Frontal cortex (tissue), 3 donors: ENCODE measurements at regions not wholly inside any gene's neighbourhood (a gene's known extent, or its start where the extent isn't known, plus 50 kb on each side); places are given as distances from the start of the nearest gene placed in this dataset.

Experiments used
- DNase-seq, 2 donors: peaks; one replicate each; pipeline ENCODE4 v3.0.0; 2012; ENCODE audit warnings: low spot score in 2 of 2
- FAIRE-seq: peaks from 2 replicates; lab custom pipeline; 2012; peaks lifted over from hg19 to GRCh38; lab: Jason Lieb, UNC
- donor health status: control.
- donor health status: control.
- donor health status: control.

DNA sequence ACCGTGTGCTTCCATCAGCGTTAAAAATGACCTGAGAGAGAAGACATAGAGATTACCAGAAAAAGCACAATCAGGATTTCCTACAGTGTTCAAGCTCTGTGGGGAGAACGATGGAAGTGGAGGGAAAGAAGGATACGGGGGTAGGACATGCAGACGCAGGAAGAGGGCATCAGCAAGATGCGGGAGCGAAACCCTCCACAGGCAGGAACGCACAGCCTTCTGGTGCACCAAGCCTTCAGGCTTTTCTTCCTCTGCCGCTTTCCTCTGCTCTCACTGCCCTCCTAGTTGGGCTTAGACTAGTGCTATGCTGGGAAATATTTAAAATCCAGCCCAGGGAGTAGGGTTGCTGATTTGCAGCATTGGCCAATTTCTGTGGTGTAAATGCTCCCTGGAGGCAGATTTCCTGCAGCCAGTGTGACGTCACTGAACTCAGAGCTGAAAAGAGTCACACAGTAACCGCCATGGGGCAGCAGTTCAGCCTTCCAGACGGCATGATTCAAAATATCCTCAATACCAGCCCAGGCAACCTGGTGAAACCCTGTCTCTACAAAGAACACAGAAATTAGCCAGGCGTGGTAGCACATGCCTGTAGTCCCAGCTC lies 205.1 kb upstream of the SOX1 start:
- DNase-seq = no peak
- no peak for FAIRE-seq

DNA sequence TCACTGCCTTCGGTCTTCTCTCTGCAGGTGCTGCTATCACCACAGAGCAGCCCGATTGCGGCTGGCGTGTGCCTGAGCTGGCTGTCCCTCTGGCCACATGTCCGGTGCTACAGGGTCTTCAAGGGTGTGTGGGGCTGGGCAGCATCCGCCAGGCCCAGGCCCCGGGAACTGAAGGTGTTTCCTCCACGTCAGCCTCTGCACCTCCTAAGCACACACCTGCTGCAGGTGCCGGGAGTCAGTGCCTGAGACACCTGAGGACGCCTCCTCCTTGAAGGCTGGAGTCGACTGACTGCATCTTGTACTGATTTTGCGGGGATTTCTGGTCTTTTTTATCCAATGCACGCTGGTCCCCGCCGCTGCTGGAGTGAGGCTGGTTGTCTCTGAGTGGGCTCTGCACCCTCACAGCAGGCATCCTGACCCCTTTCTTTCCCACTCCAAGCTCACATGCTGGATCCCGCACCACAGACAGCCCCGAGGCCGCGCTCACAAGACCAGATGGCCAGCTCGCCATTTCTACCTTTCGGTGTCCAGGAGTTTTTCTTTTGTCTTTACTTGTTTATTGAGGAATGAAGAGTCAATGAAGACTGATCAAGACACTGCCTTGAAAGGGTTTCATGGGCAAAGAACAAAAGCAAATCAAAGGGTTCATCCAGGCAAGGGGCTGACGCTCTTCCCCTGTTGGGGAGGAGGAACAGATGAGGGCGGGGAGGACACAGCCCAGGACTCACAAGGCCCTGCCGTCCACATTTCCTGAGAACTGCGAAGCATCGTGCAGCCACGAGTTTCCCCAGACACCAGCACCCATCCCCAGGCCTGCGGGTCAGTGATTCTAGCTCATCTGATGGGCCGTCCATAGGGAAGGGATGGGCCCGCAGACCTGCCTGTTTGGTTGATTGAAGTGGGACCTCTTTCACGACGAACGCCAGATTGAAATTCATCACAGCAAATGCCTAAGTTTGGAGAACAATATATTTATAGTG lies 203.8 kb upstream of the SOX1 start:
- FAIRE-seq (no peak), DNase-seq (no peak)

DNA sequence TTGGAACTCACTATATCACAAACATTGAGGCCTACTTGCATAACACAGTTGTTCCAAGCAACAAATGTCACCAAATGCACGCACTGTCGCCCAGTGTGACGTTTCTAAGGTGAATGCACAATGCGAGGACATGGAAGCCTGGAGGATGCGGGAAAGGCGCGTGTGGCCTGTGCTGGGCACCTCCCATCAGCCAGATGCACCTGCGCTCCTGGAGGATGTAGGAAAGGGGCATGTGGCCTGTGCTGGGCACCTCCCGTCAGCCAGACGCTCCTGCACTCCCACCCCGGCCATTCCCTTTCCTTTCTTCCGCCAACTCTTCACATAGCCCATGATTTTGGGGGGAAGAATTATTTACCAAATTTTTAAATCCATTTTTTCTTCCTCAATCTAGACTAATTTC lies 202.4 kb upstream of the SOX1 start:
- FAIRE-seq = no peak

GRCh38 chr13:111865046-111865445 lies 201.9 kb upstream of the SOX1 start:
- no peak for FAIRE-seq
- DNase-seq = no peak

More for the DNA sequence above, 202.4 kb upstream of the SOX1 start:
- DNase-seq = no peak

DNA sequence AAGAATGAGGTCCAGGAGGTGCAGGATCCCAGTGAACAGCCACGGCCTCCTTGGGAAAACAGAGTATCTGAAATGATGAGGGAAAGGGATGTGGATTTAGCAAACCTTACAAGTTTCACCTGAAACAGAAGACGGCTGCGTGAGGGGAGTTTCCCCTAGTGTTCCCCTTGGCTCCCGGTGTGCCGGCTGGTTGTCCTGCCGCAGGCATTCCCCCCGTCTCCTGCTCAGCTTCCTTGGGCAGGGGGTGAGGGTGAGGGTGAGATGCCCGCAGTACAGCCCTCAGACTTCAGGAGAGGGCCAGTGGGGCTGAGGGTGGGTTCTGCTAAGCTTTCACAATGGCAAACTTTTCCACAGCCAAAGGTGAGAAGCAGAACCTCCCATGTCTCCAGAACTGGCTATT lies 201.1 kb upstream of the SOX1 start:
- FAIRE-seq = no peak

DNA sequence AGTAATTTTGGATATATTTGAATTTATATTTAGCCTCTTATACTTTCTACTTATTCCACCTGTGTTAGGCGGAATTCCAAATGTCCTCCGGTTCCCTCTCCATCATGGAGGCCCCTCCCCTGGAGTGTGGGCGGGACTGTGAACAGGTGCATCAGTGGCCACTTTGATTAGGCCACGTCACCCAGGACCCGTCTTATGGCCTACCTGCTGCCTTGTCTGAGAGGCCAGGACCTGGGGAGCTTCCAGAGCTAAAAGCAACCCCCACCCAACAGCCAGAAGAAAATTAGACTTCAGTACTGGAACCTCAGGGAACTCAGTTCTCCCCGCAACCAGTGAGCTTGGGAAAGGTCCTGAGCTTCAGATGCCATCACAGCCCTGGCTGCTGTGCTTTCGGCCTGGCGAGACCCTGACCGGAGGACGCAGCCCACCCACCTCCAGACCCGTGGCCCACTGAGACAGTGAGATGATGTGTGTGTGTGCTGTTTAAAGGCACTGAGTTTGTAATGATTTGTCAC lies 200.2 kb upstream of the SOX1 start:
- no peak for DNase-seq
- no peak for FAIRE-seq

More for the DNA sequence above, 201.1 kb upstream of the SOX1 start:
- no peak for DNase-seq

DNA sequence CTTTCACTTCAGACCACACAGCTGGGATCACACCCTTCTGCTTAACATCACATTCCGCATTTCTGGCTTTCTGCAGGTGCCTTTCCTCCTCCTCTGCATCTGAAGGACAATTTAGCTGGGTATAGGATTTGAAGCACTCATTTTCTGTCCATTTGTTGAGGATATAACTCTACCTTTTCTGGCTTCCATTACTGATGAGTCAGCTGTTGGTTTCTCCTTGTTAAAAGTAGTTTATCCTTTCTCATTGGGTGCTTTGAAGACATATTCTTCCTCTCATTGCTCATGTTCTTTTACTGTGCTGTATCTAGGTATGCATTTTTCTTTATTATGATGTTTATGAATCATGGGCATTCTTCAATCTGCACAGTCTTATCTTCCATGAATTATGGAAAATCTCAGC lies 199.3 kb upstream of the SOX1 start:
- DNase-seq = no peak
- FAIRE-seq = no peak

GRCh38 chr13:111868716-111869115 lies 198.2 kb upstream of the SOX1 start:
- FAIRE-seq = no peak
- no peak for DNase-seq

- no peak for FAIRE-seq
- no peak for DNase-seq
Observed at GRCh38 chr13:111872475-111873150, 194.3 kb upstream of the SOX1 start.

- DNase-seq (no peak), FAIRE-seq (no peak)
Observed at GRCh38 chr13:111873676-111874178, 193.2 kb upstream of the SOX1 start.

DNA sequence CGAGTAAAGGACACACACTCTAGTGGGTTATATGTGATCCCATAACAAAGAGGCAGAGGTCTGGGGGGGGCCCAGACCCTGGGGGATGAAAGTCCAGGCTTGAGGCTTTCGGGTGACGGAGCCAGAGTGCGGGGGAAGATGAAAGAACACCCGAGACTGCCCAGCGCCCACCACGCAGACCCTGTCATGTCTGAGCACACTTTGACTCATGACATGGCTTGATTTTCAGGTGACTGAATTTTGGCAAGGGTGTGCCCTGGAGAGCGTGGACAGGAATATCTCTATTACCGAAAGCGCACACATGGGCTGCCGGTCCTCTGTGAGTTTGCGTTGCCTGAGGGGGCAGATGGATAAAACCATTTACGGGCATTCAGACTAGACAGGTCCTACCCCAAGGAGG lies 192.0 kb upstream of the SOX1 start:
- no peak for FAIRE-seq

GRCh38 chr13:111875915-111876314 lies 191.0 kb upstream of the SOX1 start:
- FAIRE-seq (no peak), DNase-seq (no peak)

More for the DNA sequence above, 192.0 kb upstream of the SOX1 start:
- DNase-seq = no peak

DNA sequence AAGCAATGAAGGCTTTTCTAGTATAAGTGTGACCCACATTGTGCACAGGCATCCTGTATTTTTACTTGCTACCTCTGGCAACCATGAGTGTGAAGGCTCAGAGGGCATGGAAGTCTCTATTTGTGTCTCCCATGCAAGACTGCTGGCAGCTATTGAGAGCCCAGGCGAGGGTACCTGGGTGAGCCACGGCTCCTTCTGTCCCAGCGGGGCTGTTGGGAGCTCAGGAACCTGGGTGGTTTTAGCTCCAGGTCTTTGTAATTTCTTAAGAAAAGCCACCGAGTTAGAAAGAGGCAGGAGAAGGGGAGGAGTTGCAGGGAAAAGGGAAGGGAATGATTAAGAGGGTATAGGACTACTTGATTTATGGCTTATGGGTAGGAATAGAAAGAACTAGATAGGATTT lies 190.4 kb upstream of the SOX1 start:
- FAIRE-seq (no peak), DNase-seq (no peak)

DNA sequence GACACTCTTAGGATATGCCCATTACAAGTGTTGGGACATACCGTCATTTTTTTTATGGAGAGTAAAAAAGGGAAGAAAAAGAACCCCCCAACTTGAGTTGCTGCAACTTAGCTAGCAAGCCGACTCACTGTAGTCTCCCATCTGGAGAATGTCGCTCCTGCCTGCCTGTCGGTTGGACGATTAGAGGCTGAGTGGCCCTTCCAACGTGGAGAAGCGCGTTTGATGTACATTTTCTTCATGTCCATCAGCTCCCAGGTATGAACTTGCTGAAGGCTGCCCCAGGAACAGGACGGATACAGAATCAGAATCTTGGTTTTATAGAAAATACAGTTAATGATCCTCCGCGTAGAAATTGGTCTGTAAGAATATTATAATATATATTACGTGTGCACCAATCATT lies 189.0 kb upstream of the SOX1 start:
- no peak for DNase-seq
- FAIRE-seq = no peak

- DNase-seq (no peak), FAIRE-seq (no peak)
Observed at GRCh38 chr13:111879719-111880118, 187.2 kb upstream of the SOX1 start.

- FAIRE-seq (no peak), DNase-seq (no peak)
Observed at GRCh38 chr13:111880185-111880584, 186.8 kb upstream of the SOX1 start.

DNA sequence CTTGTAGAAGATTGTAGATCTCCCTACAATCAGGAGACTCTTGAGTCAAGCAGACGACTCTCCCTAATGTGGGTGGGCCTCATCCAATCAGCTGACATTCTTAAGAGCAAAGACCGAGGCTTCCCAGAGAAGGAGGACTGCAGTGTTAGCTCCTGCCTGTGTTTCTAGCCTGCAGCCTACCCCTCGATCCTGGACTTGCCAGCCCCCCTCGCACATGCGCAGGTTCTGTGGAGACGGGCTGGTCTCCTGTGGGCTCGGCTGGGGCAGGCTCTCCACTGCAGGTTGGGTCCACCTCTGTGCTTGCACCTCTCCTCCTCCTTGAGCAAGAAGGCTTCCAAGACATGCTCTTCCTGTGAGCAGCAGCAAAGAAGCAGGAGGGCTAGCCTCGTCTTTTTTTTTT lies 185.2 kb upstream of the SOX1 start:
- DNase-seq (no peak), FAIRE-seq (no peak)

DNA sequence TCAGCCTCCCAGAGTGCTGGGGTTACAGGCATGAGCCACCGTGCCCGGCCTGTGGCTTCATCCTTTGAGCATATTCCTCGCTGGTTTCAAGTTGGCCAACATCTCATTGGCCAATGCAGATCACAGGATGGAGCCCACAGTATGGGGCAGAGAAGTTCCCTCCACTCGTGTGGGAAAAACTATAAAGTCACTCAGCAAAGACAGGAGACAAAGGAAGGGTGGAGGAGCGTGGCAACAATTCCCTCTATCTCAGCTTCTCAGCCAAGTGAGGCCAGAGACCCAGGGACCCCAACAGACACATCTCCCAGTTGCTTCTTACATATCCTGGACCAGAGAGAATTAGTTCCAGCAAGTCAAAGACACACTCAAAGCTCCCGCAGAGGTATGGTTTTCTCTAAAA lies 184.6 kb upstream of the SOX1 start:
- FAIRE-seq (no peak), DNase-seq (no peak)

- no peak for FAIRE-seq
- no peak for DNase-seq
Observed at GRCh38 chr13:111883571-111884343, 183.2 kb upstream of the SOX1 start.
